G401 (cell line): ENCODE measurements at regions not wholly inside any gene's neighbourhood (a gene's known extent, or its start where the extent isn't known, plus 50 kb on each side); places are given as distances from the start of the nearest gene placed in this dataset.

Experiments
- DNase-seq: peaks from one replicate; pipeline ENCODE4 v3.0.0-alpha.2; 2015; ENCODE audit warnings: low spot score
- in situ Hi-C: cut with HindIII; loops from 2 replicates; pipeline ENCODE4 v1.10.0; 2016; ENCODE audit warnings: low sequenced_read_pairs, mixed read lengths

DNA sequence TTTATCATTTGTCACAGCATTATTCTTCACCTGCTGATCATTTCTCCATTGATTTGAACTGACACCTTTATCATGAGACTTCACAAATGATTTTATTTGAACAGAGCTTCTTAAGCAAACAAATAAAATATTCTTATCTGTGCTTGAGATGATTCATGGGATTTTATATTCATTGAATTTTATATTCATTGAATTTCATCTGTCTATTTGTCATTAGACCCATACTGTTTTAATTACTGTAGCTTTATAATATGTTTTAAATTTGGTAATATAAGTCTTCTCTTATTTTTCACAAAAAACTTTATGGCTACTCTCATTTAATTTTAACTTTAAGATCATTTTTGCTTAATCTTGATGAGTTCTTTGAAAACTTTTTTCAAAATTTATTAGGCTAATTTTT lies 777.4 kb upstream of the TBX3 start:
- in situ Hi-C loops: no loop called here
- DNase-seq: no peak

DNA sequence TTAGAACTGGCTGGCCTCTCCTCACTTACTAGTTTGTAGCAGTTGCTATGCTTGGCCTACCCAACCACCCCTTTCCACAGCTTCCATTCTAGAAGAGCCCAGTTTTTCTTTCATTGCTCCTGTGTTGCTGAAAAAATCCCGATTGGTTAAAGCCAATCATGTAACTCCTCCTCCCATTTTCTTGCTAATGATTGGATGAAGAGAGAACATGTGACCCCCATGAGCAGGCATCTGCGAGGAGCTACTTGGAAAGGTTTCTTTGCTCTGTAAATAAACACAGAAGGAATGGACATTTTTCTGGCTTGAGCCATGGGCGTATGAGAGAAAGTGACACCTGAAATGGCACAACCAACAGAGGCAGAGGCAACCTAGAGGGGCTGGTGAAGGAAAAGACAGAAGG lies 773.8 kb upstream of the TBX3 start:
- in situ Hi-C loops: no loop called here
- DNase-seq: no peak

DNA sequence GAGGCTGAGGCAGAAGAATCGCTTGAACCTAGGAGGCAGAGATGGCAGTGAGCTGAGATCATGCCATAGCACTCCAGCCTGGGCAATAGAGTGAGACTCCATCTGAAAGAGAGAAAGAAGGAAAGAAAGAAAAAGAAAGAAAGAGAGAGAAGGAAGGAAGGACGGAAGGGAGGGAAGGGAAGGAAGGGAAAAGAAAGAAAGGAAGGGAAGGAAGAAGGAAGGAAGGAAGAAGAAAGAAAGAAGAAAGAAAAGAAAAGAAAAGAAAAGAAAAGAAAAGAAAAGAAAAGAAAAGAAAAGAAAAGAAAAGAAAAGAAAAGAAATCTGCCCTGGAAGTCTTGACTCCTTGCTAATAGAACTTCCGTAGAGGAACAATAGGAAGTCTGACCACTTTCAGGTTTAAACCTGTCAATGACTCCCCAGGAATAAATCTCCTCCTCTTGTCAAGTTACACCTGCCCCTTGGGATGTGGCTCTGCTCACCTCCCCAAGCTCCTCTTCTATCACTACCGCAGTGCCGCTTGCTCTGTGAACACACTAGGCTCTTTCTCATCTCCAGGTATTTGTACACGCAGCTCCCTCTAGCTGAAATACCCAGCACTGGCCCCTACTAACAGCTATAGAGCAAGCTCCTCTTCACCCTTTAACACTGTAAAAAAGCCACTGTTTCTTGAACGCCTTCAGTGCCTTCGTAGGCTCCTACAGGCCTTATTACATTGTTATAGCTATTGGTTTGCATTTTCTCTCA lies 773.1 kb upstream of the TBX3 start:
- no peak for DNase-seq
- in situ Hi-C loops: no loop called here

DNA sequence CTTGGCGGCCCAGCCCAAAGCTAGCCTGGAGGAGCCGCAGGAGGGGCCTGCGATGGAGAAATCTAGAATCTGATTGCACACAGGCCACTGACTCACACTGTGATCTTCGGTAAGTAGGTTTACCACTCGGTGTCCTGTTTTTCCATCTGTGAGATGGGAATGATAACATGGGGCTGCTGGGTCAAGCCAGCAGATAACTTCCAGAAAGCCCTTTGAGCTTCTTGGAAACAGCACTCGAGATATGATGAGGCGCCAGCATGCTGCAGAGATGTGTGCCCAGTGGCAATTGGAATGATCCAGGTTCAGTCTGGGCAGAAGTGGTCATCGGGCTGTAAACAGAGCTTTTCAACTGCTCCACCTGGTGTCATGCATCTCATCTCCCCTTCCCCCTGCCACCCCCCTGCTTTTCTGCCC lies 771.3 kb upstream of the TBX3 start:
- DNase-seq: no peak
- in situ Hi-C loops: no loop called here

DNA sequence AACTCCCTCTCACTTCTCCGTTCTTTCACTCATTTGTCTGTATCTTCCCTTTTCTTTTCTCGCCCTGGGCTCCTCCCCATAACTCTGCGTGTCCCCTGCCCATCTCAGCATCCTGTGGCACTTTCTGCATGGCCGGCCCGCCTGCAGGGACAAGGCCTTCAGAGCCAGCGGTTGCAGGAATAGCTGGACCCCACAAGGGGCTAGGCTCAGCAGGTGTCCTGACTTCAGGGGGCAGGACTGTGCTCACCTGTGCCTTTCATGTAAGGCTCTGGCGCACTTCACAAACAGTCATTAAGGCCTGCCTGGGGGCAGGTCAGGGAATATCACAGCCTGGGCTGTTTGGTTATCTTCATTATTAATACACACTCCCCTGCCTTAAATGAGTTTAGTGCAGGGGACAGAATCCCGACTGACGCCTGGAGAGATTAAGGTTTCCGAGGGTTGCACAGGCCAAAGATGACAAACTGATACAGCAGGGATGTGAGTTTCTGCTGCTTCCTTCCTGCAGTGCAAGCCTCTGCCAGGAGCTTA lies 768.8 kb upstream of the TBX3 start:
- in situ Hi-C loops: no loop called here
- DNase-seq: no peak

DNA sequence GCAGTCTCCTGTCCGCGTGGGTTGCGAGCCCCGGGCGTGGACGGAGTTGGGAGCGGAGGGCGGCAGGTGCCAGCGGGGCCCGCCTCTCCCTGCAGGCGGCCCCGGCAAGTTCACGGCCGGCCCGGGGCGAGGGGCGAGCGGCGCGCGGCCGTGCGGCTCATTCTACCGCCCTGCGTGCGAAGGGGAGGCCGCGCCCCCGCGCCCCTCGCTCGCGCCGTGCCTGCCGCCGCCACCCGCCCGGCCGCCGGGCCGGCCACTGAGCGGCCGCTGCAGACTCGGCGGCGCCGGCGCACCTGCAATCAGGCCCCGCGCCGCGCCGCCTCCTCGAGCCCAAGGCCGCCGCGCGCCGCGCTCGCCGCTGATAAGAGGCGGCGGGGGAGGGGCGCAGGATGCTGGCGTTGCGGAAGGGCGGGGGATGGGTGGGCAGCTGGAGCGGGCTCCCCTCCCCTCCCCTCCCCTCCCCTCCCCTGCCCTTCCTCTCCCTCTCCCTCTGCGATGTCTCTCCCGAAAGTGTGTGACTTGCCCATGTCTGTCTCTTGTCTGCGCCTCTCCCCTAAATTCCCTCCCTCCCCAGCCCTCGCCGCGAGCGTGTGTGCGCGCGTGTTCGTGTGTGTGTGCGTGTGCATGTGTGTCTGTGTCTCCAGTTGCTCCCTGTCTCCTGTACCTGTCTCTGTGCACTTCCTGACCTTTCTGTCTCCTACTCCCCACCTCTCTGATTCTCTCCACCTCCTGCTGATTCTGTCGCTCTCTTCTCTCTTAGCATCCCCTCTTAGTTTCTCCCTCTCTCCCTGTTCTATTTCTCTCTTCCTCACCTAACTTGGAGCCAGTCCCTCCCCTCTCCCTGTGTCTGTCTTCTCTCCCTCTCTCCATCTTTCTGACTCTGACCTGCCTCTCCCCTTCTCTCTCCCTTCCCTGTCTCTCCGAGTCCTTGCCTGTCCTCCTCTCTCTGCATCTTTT lies 768.1 kb upstream of the TBX3 start:
- in situ Hi-C loops: no loop called here
- peak; percentile 3 for DNase-seq

DNA sequence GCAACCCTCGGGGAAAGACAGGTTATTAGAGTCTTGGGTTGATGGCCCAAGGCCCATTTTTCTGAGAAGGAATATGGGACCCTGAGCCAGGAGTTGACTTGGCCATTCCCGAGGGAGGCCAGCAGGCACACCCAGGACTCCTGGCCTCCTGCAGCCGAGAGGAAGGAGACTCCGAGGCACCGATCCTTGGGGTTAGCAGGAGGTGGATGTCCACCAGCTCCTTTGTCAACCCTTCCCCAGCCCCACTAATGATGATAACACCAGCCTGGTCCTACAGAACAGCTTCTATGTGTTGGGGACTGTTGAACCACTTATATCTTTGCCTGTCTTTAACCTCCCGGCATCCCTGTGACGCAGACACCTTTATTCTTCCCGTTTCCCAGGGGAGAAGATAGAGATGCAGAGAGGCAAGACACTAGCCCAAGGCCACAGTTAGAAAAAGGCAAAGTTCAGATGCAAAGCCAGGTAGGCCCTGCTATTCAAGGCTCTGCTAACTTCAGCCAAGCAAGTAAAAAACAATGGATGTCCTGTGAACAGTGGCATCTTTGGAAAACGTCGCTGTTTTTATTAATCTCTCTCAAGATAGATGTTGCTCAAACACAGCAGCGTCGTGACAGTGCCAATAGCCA lies 767.3 kb upstream of the TBX3 start:
- DNase-seq: peak; percentile 2
- in situ Hi-C loops: no loop called here

DNA sequence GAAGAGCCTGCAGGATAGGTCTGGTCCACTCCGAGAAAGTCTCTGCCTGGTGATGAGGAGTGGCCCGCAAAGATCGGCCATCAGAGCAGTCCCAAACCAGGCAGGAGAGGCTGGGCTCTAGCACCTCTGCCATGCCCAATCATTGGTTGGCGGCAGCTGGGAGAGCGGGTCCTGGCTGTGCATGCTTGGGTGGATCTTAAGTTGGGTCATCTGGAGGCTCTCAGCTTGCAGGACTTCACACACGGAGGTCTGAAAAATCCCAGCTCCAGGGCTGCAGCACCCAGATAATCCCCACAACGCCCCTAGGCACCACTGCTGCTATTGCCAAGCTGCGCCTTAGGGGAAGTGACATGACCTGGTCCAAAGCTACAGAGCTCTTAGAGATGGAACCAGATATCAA lies 766.7 kb upstream of the TBX3 start:
- in situ Hi-C loops: no loop called here
- DNase-seq: no peak

DNA sequence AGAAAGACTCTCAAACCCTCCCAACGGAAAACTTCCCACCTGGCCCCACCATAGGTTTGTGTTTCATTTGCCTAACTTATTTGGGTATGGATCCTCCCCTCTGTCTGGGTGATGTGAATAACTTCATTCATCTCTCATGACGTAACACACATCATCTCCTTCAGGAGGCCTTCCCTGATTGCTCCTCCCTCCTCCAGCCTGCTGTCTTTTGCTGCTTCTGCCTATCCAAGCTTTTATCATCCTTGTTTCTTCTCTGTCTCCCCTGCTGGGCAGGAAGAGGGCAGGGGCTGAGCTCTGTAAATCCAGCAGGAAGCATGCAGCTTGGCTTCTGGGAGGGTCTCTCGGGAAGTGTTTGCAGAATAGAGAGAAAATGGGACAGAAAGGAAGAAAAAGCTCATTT lies 766.0 kb upstream of the TBX3 start:
- DNase-seq: no peak
- in situ Hi-C loops: no loop called here

DNA sequence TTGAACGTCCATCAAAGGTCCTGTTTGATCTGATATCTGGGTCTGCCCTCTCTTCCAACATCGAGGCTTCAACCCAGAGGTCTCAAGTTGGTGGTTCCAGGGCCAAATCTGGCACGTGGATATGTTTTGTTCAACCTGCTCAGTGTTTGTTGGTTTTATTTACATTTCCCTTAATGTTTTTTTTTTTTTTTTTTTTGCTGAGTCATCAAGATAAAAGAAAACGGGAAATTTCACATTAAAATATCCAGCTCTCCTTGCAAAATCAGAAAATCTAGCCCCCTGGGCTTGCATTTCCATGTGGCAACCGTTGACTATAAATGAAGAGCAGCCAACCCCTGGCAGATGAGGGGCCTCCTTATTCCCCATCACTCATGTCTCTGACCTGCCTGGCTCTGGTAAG lies 765.6 kb upstream of the TBX3 start:
- DNase-seq: no peak
- in situ Hi-C loops: no loop called here

DNA sequence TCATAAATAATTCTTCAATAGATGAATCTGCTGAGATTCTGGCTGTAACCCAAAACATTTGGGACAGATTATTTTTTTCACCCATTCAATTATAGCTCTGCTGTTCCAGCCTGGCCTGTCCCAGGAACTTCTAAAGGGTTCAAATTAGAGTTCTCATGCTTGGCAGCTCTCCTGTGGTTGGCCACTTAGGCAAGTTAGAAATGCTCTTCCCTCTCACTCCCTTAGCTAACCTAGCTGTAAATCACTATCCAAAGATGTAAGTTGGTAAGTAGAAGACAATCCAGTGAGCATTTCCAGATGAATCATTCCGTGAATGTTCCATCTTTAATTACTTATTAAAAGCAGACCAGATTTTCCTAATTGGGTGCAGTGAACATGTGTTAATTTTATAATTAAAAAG lies 760.4 kb upstream of the TBX3 start:
- in situ Hi-C loops: no loop called here
- no peak for DNase-seq

DNA sequence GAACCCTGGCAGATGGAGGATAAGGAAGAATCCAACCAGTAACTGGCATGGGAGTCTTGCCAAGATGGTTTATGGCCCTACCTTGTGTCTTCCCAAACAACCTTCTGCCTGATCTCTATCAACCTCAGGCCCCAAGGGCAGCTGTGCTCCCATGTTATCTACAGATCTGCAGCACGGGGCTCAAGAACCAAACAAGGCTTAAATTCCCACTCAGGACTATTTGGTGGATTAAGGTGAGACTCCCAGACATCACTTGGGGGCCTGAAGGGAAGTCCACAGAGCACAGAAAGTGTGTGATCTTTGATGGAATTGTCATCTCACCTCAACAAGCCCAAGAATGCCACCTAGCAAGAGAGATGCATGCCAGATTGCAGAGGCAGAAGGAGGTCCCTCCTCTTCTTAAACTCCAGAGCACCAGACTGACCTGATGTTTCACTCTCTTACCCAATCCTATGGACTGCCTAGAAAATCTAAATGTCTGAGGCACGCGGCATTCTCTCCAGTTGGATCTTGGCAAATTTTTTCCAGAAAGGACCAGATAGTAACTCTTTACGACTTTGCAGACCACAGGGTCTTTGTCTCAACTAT lies 759.5 kb upstream of the TBX3 start:
- DNase-seq: no peak
- in situ Hi-C loops: no loop called here

DNA sequence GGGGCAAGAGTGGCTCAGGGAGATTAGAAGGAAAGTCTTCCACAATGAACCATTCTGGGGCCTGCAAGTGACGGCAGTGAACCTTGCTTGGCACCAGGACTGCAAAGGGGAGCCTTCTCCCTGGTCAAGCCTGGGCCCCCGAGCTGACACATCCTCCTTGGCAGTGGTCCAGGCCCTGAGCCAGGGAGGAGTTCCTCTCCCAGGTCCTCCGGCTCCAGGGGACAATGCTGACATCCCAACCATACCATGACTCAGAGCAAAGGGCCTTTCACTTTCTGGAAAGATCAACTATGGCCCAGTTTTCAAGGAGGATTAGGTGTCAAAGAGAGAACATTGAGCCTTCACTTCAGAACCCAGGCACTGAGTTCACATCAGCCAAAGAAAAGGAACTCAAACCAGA lies 756.5 kb upstream of the TBX3 start:
- no peak for DNase-seq
- in situ Hi-C loops: no loop called here

DNA sequence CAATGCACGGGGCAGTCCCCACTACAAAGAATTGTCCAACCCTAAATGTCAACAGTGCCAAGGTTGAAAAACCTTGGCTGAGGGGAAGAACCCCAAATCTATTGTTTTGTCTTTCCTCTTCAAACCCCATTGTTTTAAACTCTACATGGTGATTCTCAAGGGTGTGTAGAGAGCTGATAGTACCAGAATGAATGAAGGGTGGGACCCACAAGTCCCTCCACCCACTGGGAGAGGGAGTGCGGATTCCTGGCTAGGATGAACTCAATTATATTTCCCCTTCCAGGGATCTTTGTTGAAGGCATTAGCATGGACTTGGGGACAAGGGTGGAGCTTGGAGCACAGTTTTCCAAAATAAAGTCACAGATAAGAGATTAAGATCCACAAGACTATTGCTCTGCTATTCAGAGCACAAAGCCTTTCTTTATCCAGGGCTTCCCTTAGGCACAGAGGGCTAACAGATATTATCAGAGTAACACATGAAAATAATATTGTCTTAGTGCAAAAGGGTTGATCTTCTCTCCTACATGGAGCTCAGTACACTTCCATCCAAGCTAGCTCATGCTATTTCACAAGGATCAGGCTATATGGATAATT lies 755.1 kb upstream of the TBX3 start:
- DNase-seq: no peak
- in situ Hi-C loops: no loop called here

DNA sequence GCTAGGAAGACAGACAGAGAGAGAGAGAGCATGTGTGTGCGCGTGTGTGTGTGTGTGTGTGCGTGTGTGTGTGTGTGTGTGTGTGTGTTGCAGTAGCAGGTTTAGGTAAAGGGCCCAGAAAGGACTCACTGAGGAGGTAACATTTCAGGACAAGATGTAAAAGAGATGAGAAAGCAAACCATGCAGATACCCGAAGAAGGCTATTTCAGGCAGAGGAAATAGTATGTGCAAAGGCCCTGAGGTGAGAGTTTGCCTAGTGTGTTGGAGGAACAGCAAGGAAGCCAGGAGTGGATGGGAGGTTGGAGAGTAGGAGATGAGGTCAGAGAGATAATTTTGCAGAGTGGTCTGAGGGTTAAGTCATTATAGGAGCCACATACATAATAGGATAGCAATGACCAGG lies 754.3 kb upstream of the TBX3 start:
- DNase-seq: no peak
- in situ Hi-C loops: no loop called here

DNA sequence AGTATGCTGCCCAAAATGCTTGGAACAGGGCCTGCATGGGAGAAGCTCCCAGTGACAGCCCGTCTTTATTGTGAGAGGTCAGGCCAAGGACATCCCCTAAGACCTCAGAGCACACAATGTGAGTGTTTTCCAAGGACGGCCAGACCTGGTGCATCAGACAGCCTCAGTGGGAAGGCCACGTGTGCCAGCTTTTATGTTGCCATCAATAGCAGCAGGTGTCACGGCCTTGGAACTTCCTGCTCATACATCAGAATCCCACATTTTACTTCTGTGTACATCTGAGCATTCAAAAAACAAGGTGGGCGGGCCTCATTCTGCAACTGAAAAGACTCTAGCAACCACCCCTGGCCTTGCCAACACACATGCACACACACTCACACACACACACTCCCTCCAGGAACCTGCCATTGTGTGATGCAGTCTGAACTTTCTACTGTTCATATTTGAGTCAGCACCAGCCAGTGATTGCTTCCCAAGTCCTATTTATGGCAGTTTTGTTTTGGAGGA lies 753.1 kb upstream of the TBX3 start:
- DNase-seq: no peak
- in situ Hi-C loops: no loop called here

DNA sequence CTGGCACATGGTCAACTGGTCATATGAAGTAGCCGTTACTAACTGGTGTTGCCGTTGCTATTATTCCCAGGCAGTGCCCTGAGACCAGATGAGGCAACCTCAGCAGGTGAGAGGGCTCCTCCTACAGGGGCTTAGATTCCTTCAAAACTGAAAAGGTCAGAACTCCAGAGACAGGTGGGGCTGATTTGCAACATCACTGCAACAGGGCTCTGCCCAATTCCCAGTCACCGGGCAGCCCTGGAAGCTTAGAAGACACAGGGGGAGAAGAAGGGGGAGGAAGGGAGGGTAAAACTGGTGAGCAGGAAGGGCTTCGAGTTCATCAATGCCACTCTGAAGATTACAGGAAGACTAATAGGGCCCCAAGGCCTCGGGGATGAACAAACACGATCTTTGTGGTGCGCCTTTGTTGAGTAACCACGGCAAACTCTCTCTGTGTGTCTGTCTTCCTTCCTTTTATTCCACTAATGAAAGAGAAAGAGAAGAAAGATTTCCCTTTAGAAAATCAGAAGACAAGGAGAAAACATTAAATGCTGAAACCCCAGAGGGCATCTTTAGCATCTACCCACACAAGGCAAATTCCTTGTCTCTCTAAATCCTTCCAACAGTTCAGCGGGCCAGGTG lies 749.1 kb upstream of the TBX3 start:
- in situ Hi-C loops: no loop called here
- no peak for DNase-seq

DNA sequence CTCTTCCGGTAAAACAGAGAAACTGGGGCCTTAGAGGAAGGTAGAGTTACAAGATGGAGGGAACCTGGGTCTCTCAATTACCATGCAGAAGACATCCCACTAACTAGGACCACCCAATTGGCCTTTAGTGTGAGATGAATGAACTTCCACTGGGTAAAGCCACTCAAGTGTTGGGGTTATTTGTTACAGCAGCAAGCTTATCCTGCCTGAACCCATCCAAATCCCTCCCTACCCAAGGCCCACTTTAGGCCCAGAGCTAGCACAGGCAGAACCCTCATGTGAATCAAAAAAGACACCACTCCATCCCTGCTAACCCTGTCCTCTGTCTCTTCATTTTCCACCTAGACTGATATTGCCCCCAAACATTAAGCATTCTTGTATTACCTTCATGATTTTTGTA lies 746.7 kb upstream of the TBX3 start:
- in situ Hi-C loops: no loop called here
- DNase-seq: no peak

DNA sequence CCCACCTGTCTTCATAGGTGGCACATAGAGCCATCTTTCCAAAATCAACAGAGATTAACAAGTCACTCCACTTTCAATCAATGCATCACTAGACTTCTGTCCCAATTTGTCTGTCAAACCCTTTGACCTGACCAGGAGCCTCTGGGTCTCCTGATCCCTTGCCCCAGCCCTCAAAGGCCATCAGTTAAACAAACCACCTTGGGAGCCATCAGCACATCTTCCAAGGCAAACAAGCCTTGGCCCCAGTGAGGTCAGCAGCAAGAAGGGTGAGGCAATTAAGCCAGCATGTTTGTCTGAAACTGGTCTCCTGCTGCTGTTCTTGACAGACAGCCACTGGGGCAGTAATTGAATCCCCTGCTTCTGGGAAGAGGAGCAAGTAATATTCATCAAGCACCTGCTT lies 742.8 kb upstream of the TBX3 start:
- in situ Hi-C loops: no loop called here
- DNase-seq: no peak
